Lower leg skin (tissue), 4 donors: ENCODE measurements at regions not wholly inside any gene's neighbourhood (a gene's known extent, or its start where the extent isn't known, plus 50 kb on each side); places are given as distances from the start of the nearest gene placed in this dataset.
A peak's percentile ranks its signal among the peaks of the same experiment; 100 is the strongest.

Source experiments
- DNase-seq, 2 donors: peaks; one replicate each; pipeline ENCODE4 v3.0.0-alpha.2; 2019; ENCODE audit warnings: low spot score in 2 of 2
- H3K4me3 ChIP-seq: fragments of 200-600 bp; sonication (generic); 2 replicates; pipeline ENCODE4 v1.5.1; 2017; ENCODE audit warnings: mild to moderate bottlenecking, low read depth; ENCODE audit not compliant: poor library complexity, severe bottlenecking
- CTCF ChIP-seq, 3 donors: fragments of 450-650 bp; IDR thresholded peaks; one replicate each; pipeline ENCODE4 v1.5.1; 2016; ENCODE audit warnings: antibody characterized with exemption in 3 of 3, mild to moderate bottlenecking in 3 of 3, moderate library complexity in 2 of 3
- POLR2A ChIP-seq, 2 donors: fragments of 450-650 bp; IDR thresholded peaks; one replicate each; pipeline ENCODE4 v1.6.1; 2016 to 2017; ENCODE audit warnings: antibody characterized with exemption in 2 of 2, mild to moderate bottlenecking in 1 of 2, moderate library complexity in 1 of 2
- WGBS, 2 donors: methylation state at CpG; one replicate each; pipeline ENCODE4 v1.1.5; 2018; 5-methylcytosine and 5-hydroxymethylcytosine counted together
- intact Hi-C: fragments of 100-400 bp; cut with DNase I; formaldehyde crosslinking; loops from one replicate; pipeline ENCODE4 v1.15.0; 2023; ENCODE audit warnings: low total_unique reads

GRCh38 chr22:49368221-49368975 is 459.3 kb downstream of the BRD1 start:
- 83 to 91% methylated on average over 19 of the region's 19 CpGs for WGBS, 2 donors
- H3K4me3 ChIP-seq = no peak overlapping the region
- peak; percentile 9 to 76 for DNase-seq
- intact Hi-C loops = no loop called here
- no peak for TF ChIP-seq CTCF (IDR thresholded peaks at IDR 0.05)
- TF ChIP-seq POLR2A (IDR thresholded peaks at IDR 0.05) = no peak

- intact Hi-C loops = no loop called here
- no peak for TF ChIP-seq POLR2A (IDR thresholded peaks at IDR 0.05)
- no peak for TF ChIP-seq CTCF (IDR thresholded peaks at IDR 0.05)
- no peak overlapping the region for H3K4me3 ChIP-seq
- 63 to 64% methylated on average over 10 of the region's 10 CpGs for WGBS, 2 donors
- peak in 1 of 2 donors; percentile 52 for DNase-seq
Observed at GRCh38 chr22:49367041-49367697, 460.5 kb downstream of the BRD1 start.

- no peak overlapping the region for H3K4me3 ChIP-seq
- 78 to 79% methylated on average over 11 of the region's 11 CpGs for WGBS, 2 donors
- intact Hi-C loops = no loop called here
- DNase-seq = peak in 1 of 2 donors; percentile 40
- TF ChIP-seq POLR2A (IDR thresholded peaks at IDR 0.05) = no peak
- TF ChIP-seq CTCF (IDR thresholded peaks at IDR 0.05) = no peak
Observed at GRCh38 chr22:49366437-49366836, 461.2 kb downstream of the BRD1 start.

- intact Hi-C loops = no loop called here
- peak in 1 of 2 donors; percentile 59 for DNase-seq
- H3K4me3 ChIP-seq = no peak overlapping the region
- WGBS, 2 donors = 75 to 84% methylated on average over 14 of the region's 14 CpGs
- no peak for TF ChIP-seq CTCF (IDR thresholded peaks at IDR 0.05)
- TF ChIP-seq POLR2A (IDR thresholded peaks at IDR 0.05) = no peak
Observed at GRCh38 chr22:49365910-49366309, 461.8 kb downstream of the BRD1 start.

DNA sequence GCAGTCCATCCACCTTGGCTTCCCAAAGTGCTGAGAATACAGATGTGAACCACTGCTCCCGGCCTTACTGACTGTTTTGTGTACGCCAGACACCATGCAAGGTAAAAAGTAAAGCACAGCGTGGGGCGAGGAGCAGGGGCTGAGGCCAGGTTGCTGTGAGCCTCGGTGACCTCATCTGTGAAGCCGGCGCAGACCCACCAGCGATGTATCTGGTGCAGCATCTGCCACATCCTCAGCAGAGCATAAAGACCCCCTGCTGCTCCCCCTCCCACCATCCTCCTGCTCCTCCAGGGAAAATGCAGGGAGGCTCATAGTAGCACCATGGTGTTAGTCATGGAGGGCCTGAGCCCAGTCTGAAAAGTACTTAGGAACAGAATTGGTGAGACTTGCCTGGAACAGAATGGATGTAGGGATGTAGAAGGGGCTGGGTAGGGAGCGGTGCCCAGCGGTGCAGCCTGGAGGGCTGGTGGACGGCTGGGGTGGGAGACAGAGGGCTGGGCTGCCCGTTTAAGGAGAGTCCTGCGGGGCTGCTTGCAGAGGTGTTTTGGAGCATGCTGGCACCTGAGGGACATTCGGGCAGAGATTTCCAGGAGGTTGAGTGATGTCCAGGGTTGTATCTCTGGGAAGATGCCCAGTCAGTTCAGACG is 462.4 kb downstream of the BRD1 start:
- 90 to 93% methylated on average over 15 of the region's 15 CpGs for WGBS, 2 donors

More for the DNA sequence above, 462.4 kb downstream of the BRD1 start:
- TF ChIP-seq POLR2A (IDR thresholded peaks at IDR 0.05) (no peak), CTCF (IDR thresholded peaks at IDR 0.05) (no peak)
- no peak overlapping the region for H3K4me3 ChIP-seq
- intact Hi-C loops = no loop called here
- DNase-seq = no peak
